Jurkat, Clone E6-1 (cell line): ENCODE measurements at regions not wholly inside any gene's neighbourhood (a gene's known extent, or its start where the extent isn't known, plus 50 kb on each side); places are given as distances from the start of the nearest gene placed in this dataset.
"Not testable (repeated sequence)": the region's sequence is repeated elsewhere in the genome, so short reads cannot be mapped to it uniquely, and the experiment has no call there.

Source experiments
- DNase-seq: peaks from one replicate; pipeline ENCODE4 v3.0.0-alpha.2; 2011; ENCODE audit warnings: low read depth, low spot score
- H3K4me3 ChIP-seq: 2 replicates; pipeline ENCODE4 v1.5.1; 2011; ENCODE audit warnings: mild to moderate bottlenecking, low read length, control low read depth, moderate library complexity

- no peak overlapping the region for H3K4me3 ChIP-seq
- DNase-seq: no peak
Measured at GRCh38 chr6:8839626-8840025, 404.3 kb upstream of the SLC35B3 start.

- no peak overlapping the region for H3K4me3 ChIP-seq
- DNase-seq: no peak
Measured at GRCh38 chr6:8837343-8837742, 402.0 kb upstream of the SLC35B3 start.

- DNase-seq, H3K4me3 ChIP-seq: not testable (repeated sequence)
Measured at GRCh38 chr6:8832695-8833094, 397.4 kb upstream of the SLC35B3 start.

- DNase-seq: no peak
- H3K4me3 ChIP-seq: no peak overlapping the region
Measured at GRCh38 chr6:8831366-8832152, 396.2 kb upstream of the SLC35B3 start.

- DNase-seq: no peak
- H3K4me3 ChIP-seq: no peak overlapping the region
Measured at GRCh38 chr6:8830794-8831193, 395.4 kb upstream of the SLC35B3 start.

GRCh38 chr6:8829796-8830195 lies 394.5 kb upstream of the SLC35B3 start:
- no peak for DNase-seq
- H3K4me3 ChIP-seq: no peak overlapping the region

- no peak overlapping the region for H3K4me3 ChIP-seq
- DNase-seq: no peak
Measured at GRCh38 chr6:8829296-8829695, 394.0 kb upstream of the SLC35B3 start.

GRCh38 chr6:8828376-8828775 lies 393.0 kb upstream of the SLC35B3 start:
- no peak overlapping the region for H3K4me3 ChIP-seq
- no peak for DNase-seq

- no peak for DNase-seq
- no peak overlapping the region for H3K4me3 ChIP-seq
Measured at GRCh38 chr6:8825726-8826125, 390.4 kb upstream of the SLC35B3 start.

- no peak overlapping the region for H3K4me3 ChIP-seq
- DNase-seq: no peak
Measured at GRCh38 chr6:8821981-8822381, 386.6 kb upstream of the SLC35B3 start.

GRCh38 chr6:8820313-8820712 lies 385.0 kb upstream of the SLC35B3 start:
- H3K4me3 ChIP-seq: no peak overlapping the region
- no peak for DNase-seq

GRCh38 chr6:8819446-8819845 lies 384.1 kb upstream of the SLC35B3 start:
- no peak for DNase-seq
- no peak overlapping the region for H3K4me3 ChIP-seq

GRCh38 chr6:8814440-8815000 lies 379.2 kb upstream of the SLC35B3 start:
- no peak overlapping the region for H3K4me3 ChIP-seq
- no peak for DNase-seq

GRCh38 chr6:8810325-8810724 lies 375.0 kb upstream of the SLC35B3 start:
- no peak overlapping the region for H3K4me3 ChIP-seq
- DNase-seq: no peak

- H3K4me3 ChIP-seq: no peak overlapping the region
- no peak for DNase-seq
Measured at GRCh38 chr6:8809662-8810061, 374.3 kb upstream of the SLC35B3 start.

GRCh38 chr6:8803181-8803760 lies 367.9 kb upstream of the SLC35B3 start:
- no peak overlapping the region for H3K4me3 ChIP-seq
- DNase-seq: no peak

- H3K4me3 ChIP-seq, DNase-seq: not testable (repeated sequence)
Measured at GRCh38 chr6:8802397-8802796, 367.1 kb upstream of the SLC35B3 start.

GRCh38 chr6:8794420-8794819 lies 359.1 kb upstream of the SLC35B3 start:
- no peak overlapping the region for H3K4me3 ChIP-seq
- DNase-seq: no peak

GRCh38 chr6:8789878-8790277 lies 354.5 kb upstream of the SLC35B3 start:
- DNase-seq: no peak

GRCh38 chr6:8785223-8785622 lies 349.9 kb upstream of the SLC35B3 start:
- H3K4me3 ChIP-seq: no peak overlapping the region
- no peak for DNase-seq

More at GRCh38 chr6:8789878-8790277, 354.5 kb upstream of the SLC35B3 start:
- H3K4me3 ChIP-seq: no peak overlapping the region

- H3K4me3 ChIP-seq: no peak overlapping the region
- no peak for DNase-seq
Measured at GRCh38 chr6:8783191-8783590, 347.8 kb upstream of the SLC35B3 start.
